ENCODE measurements at regions not wholly inside any gene's neighbourhood (a gene's known extent, or its start where the extent isn't known, plus 50 kb on each side); places are given as distances from the start of the nearest gene placed in this dataset.
A peak's percentile ranks its signal among the peaks of the same experiment; 100 is the strongest.

DNA sequence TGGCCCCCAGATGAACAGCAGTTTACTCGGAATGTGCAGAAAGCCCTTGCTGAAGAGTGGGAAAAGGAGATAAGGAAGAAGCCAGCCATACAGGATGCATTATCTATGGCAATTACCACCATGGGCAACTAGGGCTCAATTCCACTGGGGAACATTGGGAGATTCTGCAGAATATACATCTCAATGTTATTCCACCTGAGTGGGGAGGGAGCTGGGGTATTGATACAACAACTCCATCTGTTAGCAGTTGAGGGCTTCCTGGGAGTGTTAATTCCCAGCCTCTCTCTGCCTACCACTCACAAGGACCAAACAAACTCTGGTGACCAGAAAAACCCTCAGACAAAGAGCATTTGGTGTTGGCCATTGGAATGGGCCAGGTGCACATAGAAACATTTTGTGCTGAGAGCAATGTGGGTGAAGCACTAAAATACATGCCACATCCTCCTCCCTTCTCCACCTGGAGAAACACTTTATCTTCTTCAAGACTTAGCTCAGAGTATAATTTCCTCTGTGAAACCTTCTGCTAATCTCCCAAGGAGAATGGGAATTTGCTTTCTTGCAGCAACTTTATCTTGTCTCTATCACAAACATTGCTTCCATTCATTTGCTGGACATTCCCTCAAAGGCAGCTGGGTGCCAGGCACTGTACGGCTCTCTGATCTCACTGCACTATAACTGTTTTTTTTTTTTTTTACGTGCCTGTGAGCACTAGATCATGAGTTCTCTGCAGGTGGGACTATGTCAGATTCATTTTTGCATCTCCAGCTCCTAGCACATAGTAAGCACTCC is 292.2 kb downstream of the MN1 start:
- Histone ChIP-seq H3K27me3 (no peaks in the 10 kb centered on the region), H3K4me3 (no peak overlapping the region), H3K36me3 (no peaks in the 10 kb centered on the region), H3K27ac (no peak overlapping the region), H3K4me1 (peaks cover 29% of the 10 kb centered on the region), H3K9me3 (no peaks in the 10 kb centered on the region)
- WGBS: 83% methylated on average over 3 of the region's 3 CpGs
- TF ChIP-seq, protein P1, sequence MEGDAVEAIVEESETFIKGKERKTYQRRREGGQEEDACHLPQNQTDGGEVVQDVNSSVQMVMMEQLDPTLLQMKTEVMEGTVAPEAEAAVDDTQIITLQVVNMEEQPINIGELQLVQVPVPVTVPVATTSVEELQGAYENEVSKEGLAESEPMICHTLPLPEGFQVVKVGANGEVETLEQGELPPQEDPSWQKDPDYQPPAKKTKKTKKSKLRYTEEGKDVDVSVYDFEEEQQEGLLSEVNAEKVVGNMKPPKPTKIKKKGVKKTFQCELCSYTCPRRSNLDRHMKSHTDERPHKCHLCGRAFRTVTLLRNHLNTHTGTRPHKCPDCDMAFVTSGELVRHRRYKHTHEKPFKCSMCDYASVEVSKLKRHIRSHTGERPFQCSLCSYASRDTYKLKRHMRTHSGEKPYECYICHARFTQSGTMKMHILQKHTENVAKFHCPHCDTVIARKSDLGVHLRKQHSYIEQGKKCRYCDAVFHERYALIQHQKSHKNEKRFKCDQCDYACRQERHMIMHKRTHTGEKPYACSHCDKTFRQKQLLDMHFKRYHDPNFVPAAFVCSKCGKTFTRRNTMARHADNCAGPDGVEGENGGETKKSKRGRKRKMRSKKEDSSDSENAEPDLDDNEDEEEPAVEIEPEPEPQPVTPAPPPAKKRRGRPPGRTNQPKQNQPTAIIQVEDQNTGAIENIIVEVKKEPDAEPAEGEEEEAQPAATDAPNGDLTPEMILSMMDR (IDR thresholded peaks at IDR 0.05): no peak
- no peak for TF ChIP-seq POLR2AphosphoS5 (IDR thresholded peaks at IDR 0.05)
- TF ChIP-seq POLR2A (IDR thresholded peaks at IDR 0.05): no peak
- no peak for TF ChIP-seq EP300 (IDR thresholded peaks at IDR 0.05)
- DNase-seq (ENCODE audit: low spot score in 2 of 2): no peak

DNA sequence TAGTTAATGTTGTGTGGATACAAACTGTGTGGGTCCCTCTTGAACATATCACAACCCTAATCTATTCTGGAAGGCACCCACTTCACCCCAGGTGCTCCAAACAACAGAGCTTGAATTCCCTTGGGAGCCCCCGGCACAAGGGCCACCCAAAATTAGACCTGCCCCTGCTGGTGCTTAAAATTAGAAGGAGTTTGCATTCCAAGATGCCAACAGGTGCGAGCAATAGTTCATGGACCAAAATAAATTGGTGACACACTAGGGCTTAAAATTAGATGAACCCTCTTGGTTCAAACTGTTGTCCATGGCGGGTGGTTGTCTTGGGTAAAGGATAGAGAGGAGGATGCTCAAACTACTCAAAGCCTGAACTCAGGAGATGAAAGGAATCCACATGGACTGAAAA is 291.5 kb downstream of the MN1 start:
- TF ChIP-seq POLR2A (IDR thresholded peaks at IDR 0.05) (no peak), EP300 (IDR thresholded peaks at IDR 0.05) (no peak), POLR2AphosphoS5 (IDR thresholded peaks at IDR 0.05) (no peak)
- TF ChIP-seq, protein P1 (IDR thresholded peaks at IDR 0.05): no peak
- Histone ChIP-seq H3K4me1 (peaks cover 31% of the 10 kb centered on the region), H3K36me3 (no peaks in the 10 kb centered on the region), H3K27me3 (no peaks in the 10 kb centered on the region), H3K9me3 (no peaks in the 10 kb centered on the region), H3K27ac (no peak overlapping the region), H3K4me3 (no peak overlapping the region)
- WGBS: 65% methylated on average over 3 of the region's 3 CpGs
- DNase-seq (ENCODE audit: low spot score in 2 of 2): no peak

DNA sequence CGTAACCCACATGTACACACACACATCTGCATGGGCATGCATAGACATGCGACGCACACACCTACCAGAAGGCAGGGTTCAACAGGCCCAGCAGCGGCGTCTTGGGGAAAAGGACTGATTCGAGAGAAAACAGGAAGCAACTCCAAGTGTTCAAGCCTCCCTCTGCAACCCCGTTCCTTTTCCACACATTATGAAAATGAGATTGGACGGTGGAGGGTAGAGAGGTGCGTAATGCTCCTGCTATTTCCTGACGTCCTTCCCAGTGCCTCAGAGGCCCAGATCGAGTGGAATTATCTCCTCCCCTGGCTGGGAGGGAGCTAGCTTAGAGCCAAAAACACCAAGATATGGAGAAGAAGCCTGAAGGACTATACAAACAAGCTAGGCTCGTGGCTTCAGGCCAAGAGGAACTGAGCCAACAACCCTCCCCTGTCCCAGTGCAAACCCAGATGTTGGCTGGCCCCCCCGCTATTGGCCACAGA is 289.2 kb downstream of the MN1 start:
- Histone ChIP-seq H3K4me1 (peaks cover 29% of the 10 kb centered on the region), H3K27me3 (no peaks in the 10 kb centered on the region), H3K4me3 (no peak overlapping the region), H3K36me3 (no peaks in the 10 kb centered on the region), H3K27ac (peak overlapping the region; percentile 56), H3K9me3 (no peaks in the 10 kb centered on the region)
- 12% methylated on average over 13 of the region's 13 CpGs for WGBS
- DNase-seq (ENCODE audit: low spot score in 2 of 2): peak; percentile 74 to 86
- no peak for TF ChIP-seq POLR2AphosphoS5 (IDR thresholded peaks at IDR 0.05)
- TF ChIP-seq, protein P1 (IDR thresholded peaks at IDR 0.05): no peak
- no peak for TF ChIP-seq POLR2A (IDR thresholded peaks at IDR 0.05)
- no peak for TF ChIP-seq EP300 (IDR thresholded peaks at IDR 0.05)

DNA sequence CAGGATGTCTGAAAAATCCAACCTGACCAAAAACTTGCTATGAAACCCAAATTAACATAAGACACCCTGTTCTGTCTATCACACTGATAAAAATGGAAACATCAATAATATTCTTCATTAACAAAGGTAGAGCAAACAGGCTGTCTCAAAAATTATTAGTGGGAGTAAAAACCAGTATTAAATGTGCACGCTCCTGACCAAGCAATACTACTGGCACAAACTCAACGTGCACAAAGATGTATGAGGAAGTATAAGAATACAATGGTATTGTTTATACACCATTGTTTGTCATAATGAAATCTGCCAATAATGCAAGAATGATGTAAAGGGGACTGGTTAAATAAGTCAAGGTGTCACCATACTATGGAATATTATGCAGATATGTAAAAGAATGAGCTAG is 288.5 kb downstream of the MN1 start:
- DNase-seq (ENCODE audit: low spot score in 2 of 2): no peak
- 39% methylated on average over 2 of the region's 2 CpGs for WGBS
- TF ChIP-seq, protein P1 (IDR thresholded peaks at IDR 0.05): no peak
- no peak for TF ChIP-seq EP300 (IDR thresholded peaks at IDR 0.05)
- no peak for TF ChIP-seq POLR2A (IDR thresholded peaks at IDR 0.05)
- TF ChIP-seq POLR2AphosphoS5 (IDR thresholded peaks at IDR 0.05): no peak
- no peaks in the 10 kb centered on the region for H3K36me3 ChIP-seq
- H3K4me1 ChIP-seq: peaks cover 28% of the 10 kb centered on the region
- H3K4me3 ChIP-seq: no peak overlapping the region
- peak overlapping the region; percentile 56 for H3K27ac ChIP-seq
- no peaks in the 10 kb centered on the region for H3K27me3 ChIP-seq
- H3K9me3 ChIP-seq: no peaks in the 10 kb centered on the region

DNA sequence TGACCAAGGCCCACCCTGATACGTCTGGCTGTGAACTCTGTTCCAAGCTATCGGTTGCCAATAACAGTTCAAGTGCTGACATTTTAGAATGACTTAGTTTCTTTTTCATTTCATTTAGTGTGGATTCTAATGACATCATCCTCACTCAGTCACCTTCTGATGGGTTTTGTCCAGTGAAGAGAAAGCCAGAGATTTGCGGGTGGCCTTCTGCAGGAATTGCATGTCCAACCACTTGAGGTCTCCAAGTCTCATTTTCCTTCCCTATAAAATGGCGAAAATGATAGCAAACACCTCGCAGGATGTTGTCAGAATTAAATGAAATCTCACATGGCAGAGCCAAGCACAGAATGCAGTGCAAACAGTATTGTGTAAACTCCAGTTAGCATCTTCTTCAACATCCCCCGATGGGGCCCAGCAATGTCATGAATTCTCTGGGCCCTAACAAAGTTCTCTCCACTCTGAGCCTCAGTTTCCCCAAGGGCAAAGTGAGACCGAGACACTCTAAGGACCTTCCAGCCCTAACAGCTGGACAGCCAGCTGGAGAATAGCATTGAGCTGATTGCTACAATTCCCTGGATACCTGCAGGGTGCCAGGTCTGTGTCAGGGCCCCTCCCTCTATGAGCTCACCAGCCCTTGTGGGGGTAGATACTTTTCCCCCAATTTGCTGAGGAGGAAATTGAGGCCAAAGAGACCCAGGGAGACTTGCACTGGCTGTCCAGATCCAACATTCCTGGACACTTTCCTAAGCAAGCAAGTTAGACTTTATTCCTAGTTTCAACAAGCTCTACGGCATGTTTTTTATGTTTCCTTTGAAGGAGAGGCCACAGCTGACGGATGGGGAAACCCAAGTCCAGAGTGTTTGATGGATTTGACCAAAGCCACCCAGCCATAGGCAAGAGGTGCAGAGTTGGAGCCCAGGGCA is 286.7 kb downstream of the MN1 start:
- peaks cover 38% of the 10 kb centered on the region for H3K4me1 ChIP-seq
- H3K27ac ChIP-seq: peak overlapping the region; percentile 11
- TF ChIP-seq EP300 (IDR thresholded peaks at IDR 0.05): no peak
- no peaks in the 10 kb centered on the region for H3K9me3 ChIP-seq
- no peaks in the 10 kb centered on the region for H3K36me3 ChIP-seq
- H3K4me3 ChIP-seq: no peak overlapping the region
- no peaks in the 10 kb centered on the region for H3K27me3 ChIP-seq
- 80% methylated on average over 9 of the region's 9 CpGs for WGBS
- no peak for DNase-seq (ENCODE audit: low spot score in 2 of 2)

Measured in suprapubic skin (tissue), 4 donors.